DMS153 treated with DMSO at 0.1 percent for 48 hours (cell line): ENCODE measurements at regions not wholly inside any gene's neighbourhood (a gene's known extent, or its start where the extent isn't known, plus 50 kb on each side); places are given as distances from the start of the nearest gene placed in this dataset.
"Not testable (repeated sequence)": the region's sequence is repeated elsewhere in the genome, so short reads cannot be mapped to it uniquely, and the experiment has no call there.

Source experiments
- DNase-seq: peaks from one replicate; lab custom pipeline; 2025; ENCODE audit not compliant: unreplicated experiment; lab: John Stamatoyannopoulos, UW

DNA sequence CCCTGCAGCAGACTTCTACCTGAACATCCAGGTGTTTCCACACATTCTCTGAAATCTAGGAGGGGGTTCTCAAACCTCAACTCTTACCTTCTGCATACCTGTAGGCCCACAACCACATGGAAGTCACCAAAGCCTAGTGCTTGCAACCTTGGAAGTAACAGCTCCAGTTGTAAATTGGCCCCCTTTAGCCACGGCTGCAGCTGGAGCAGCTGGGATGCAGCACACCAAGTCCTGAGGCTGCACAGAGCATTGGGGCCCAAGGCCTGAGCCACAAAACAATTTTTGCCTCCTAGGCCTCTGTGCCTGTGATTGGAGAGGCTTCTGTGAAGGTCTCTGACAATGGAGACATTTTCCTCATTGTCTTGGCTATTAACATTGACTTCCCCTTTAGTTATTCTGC, 772.4 kb upstream of the INTU start:
- no peak for DNase-seq

DNA sequence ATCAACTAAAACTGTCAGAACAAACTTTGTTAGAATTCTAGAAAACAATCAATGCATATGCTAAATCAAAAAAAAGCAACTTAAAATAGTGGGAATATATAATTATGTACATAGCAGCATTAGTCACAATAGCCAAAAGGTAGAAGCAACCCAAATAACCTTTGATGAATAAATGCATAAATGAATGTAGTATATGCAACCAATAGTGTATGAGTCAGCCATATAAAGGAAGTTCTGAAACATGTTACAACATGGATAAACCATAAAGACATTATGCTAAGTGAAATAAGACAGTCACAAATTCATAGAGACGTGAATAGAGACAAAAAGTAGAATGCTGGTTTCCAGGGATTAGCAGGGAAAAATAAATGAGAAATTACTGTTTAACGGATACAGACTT, 762.8 kb upstream of the INTU start:
- no peak for DNase-seq

DNA sequence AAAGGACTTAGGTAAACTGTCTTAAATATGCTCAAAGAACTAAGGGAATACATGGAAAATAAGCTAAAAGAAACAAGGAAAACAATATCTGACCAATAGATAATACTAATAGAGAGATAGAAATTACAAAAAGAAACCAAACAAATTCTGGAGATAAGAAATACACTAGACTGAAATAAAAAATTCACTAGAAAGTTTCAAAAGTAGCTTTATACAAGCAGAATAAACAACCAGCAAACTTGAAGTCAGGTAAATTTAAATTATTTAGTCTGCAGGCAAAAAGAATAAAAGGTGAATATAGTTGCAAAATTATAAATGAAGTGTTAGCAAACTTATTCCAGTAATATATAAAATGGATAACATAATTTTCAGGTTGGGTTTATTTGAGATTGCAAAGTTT, 760.9 kb upstream of the INTU start:
- no peak for DNase-seq

DNA sequence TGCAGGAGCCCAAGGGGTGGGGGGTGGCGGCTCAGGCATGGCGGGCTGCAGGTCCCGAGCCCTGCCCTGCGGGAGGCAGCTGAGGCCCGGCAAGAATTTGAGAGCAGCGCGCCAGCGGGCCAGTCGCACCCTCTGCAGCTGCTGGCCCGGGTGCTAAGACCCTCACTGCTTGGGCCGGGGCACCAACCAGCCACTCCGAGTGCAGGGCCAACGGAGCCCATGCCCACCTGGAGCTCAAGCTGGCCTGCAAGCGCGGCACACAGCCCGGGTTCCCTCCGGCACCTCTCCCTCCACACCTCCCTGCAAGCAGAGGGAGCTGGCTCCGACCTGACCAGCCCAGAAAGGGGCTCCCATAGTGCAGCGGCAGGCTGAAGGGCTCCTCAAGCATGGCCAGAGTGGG, 758.2 kb upstream of the INTU start:
- DNase-seq, result no peak

DNA sequence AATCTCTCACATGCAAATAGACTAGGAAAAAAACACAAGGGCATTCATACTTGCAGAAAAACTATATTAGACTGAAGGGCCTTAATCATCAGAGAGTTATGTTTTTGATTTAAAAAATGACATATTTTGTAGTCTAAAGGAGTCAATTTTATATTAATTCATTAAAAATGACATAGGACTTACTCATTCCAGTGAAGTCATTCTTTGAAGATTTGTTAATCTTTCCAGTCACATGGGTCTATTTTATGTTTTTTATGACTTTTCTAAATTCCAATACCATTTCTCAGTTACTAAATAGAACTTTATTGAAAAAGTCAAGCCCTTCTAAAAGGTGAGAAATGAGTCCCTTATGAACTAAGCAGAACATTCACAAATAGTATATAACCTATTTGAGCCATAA, 743.8 kb upstream of the INTU start:
- DNase-seq, result no peak

DNA sequence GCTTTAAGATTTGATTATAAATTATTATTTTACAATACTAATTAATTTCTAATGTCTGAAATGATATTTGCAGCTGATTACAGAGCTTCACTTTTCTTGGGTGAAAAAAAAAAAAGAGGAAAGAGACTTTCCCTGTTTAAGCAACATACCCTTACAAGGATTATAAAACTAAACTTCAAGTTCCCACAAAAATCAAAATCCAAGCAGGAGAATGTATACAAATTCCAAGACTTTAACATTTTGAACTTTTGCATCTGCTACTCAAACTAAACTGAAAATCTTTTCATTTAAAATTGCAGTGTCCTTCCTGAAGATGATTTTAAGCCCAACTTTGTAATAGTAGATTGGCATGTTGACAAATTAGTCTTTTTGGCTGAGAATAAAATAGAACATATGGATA, 742.4 kb upstream of the INTU start:
- no peak for DNase-seq

DNA sequence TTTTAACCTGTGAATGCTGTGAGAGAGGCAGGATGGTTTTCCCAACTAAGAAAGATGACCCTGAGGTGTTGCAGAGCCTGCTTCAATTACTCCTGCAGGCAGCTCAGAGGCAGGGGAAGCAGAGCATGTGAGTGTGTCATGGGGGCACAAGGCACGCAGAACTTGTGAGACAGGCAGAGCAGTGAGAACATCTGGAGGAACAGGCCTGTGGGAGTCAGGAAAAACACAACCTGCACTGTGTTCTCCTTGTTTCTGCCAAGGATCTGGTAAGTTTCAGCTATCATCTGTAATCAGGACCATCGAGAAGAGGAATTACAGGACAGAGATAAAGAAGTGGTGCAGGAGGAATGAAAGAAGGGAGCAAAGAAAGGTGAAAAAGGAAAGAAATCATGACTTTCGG, 741.8 kb upstream of the INTU start:
- DNase-seq, result no peak

DNA sequence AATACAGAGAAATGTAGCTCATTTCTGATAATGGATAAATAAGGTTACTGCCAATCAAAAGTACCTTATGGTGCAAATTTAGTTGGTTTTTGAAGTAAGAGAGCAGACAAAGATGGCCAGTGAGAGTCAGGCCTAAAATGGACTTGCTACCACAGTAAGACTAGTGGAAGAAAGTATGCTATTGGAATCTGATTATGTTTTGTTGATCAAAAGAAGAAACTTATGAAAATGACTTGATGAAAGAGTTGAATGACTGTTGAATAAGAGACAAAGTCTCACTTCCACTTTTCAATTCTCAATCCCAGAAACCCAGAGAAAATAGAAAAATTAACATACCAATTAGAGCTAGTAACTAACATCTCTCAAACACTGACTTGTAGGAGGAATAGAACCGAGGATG, 737.8 kb upstream of the INTU start:
- no peak for DNase-seq

DNA sequence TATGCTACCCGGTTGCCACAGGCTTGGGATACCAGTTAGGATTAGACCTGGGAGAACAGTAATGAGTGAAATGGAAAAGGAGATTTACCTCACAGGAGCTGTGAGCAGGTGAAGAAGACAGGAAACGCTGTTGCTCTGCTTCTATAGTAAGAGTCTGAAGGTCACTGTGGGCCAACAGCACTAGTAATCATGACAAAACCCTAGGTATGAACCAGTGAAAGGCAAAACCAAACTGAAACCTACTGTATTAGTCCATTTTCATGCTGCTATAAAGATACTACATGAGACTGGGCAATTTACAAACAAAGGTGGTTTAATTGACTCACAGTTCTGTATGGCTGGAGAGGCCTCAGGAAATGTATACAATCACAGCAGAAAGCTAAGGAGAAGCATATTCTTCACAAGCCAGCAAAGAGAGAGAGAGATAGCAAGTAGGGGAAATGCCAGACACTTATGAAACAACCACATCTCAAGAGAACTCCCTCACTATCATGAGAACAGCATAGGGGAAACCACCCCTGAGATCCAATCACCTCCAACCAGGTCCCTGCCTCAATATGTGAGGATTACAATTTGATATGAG, 736.7 kb upstream of the INTU start:
- no peak for DNase-seq

DNA sequence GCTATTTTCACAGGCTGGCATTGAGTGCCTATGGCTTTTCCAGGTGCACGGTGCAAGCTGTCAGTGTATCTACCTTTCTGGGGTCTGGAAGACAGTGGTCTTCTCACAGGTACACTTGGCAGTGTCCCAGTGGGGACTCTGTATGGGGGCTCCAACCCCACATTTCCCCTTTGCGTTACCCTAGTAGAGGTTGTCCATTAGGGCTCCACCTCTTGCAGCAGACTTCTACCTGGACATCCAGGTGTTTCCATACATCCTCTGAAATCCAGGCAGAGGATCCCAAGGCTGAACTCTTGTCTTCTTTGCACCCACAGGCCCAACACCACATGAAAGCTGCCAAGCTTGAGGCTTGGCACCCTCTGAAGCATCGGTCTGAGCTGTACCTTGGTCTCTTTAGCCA, 735.7 kb upstream of the INTU start:
- DNase-seq, result no peak

DNA sequence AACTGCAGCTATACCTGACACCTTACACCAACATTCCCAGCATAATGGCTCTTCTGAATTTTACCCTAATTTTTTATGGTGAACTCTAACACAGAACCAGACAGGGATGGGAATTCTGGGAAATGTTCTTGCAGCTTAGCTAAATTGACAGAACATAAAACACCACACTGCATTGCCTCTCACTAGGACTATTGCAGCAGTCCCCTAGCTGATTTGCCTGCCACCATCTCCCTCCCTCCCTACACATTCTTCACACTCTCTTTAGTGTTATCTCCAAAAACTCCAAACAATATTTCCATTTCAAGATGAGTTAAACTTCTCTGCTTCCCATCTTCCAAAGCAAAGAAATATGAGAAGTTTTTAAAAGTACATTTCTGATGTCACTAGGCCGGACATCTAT, 733.9 kb upstream of the INTU start:
- DNase-seq, result no peak

DNA sequence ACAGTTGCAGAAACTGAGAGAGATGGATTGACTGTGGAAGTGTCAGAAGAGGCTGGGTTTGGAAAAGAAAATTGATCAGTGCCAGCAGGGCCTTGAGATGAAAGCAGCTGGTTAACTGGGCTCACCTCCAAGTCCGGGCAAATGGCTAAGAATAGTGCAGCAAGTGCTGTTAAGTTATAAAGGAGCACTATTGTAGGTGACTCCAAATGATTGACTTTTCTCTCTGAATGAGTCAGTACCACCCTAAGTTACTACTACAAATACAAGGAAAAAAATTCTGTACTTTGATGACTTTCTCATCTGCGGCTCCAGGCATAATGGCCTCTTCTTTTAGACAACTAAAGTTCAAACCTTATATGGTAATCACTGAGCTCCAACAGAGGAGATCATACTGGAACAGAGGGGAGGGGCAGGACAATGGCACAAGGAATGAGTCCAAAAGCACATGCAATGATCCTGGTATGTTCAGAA, 733.4 kb upstream of the INTU start:
- no peak for DNase-seq

DNA sequence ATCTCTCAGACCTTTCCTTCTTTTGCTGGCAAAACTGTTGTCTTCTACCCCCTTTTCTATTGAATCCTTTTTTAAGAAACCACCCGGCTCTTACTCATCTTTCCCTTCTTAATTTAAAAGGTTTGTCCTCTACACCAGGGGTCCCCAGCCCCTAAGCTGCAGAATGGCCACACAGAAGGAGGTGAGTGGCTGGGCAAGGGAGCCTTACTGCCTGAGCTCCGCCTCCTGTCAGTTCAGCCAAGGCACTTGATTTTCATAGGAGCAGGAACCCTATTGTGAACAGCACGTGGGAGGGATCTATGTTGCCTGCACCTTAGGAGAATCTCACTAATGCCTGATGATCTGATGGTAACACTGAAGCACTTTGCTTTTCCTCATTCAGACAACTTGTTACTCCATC, 726.3 kb upstream of the INTU start:
- no peak for DNase-seq

DNA sequence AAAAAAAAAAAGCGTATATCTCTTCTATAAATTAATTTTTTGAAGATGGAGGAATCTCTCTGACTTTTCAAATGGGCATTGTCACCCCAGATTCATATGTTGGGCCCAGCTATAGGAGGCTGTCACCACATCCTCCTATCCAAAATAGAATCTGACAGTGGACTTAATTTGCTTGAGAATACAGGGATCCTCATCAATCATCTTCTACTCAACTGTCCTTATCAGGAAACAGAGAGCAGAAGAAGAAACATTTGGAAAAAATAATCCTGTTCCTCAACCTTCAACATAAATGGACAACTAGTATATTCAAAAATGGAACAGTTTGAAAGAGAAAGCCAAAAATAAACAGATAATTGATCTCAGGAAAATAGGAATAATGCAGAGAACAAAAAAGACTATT, 725.4 kb upstream of the INTU start:
- DNase-seq, result no peak

DNA sequence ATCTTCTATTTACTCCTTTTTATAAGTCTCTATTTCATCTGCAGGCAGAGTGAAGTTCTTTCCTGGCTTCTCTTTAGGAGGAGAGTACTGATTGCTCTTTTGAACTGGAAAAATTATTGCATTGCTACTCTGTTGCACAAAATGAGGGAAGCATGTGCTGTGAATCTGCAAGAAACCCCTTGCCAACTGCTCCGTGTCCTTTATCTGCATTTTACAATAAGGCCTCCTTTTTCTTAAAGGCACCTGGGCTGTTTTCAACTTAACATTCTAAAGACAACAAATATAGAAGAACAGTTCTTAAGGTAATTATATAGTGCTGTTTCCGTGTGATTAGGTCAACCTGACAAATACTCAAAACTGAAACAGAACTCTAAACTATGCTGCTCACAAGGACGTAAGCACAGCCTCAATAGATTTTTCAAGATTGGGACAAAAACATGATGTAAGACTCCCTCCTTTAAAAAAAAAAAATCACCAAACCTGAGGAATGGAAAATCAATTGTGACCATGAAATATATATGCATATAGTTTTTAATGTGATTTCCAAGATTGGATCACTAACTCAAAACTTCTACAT, 716.6 kb upstream of the INTU start:
- no peak for DNase-seq

DNA sequence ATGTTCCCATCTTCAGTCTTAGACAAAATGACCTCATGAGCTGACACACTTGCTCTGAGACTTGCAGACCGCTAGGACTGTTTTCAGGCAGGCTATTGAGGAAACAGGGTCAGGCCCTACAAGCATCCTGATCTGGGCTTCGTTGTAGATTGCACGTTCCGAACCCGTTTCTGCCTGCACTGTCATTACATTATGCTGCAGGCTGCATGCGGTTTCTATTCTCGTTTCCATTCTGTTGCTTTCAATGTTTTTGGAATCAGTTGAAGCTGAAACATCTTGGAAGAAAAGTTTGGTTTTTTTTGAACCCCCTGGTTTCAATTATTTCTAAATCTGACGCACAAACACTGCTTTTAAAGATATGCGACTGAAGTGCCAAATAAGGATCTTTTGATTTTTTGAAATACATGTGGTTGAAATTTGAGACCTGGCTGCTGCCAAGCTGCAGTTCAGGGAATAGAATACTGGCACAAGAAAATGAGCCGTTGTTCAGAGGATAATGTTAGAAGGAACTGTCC, 716.1 kb upstream of the INTU start:
- DNase-seq, result no peak

DNA sequence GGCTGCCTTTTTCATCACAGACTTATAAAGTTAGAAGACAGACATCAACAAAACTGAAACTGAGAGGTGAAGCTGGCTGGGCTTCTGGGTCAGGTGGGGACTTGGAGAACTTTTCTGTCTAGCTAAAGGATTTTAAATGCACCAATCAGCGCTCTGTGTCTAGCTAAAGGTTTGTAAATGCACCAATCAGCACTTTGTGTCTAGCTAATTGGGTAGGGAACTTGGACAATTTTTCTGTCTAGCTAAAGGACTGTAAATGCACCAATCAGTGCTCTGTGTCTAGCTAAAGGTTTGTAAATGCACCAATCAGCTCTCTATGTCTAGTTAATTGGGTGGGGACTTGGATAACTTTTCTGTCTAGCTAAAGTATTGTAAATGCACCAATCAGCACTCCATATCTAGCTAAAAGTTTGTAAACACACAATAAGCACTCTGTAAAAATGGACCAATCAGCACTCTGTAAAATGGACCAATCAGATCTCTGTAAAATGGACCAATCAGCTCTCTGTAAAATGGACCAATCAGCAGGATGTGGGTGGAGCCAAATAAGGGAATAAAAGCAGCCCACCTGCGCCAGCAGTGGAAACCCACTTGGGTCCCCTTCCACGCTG, 710.3 kb upstream of the INTU start:
- not testable (repeated sequence) for DNase-seq

DNA sequence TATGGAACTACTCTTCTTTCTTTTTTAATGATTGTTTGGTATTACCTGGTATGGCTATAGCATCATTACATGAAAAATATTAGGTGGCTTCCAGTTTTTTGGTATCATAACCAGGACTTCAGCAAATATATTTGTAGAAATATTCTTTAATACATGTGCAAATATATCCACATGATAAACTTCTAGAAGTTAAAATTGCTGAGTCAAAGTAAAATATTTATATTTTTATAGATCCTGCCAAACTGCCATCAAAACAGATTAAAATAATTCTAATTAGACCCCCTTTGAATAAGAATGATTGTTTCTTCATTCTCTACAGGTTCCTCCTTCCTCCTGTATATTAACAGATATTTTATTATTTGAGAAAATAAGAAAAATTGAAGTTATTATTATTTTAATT, 708.5 kb upstream of the INTU start:
- no peak for DNase-seq

DNA sequence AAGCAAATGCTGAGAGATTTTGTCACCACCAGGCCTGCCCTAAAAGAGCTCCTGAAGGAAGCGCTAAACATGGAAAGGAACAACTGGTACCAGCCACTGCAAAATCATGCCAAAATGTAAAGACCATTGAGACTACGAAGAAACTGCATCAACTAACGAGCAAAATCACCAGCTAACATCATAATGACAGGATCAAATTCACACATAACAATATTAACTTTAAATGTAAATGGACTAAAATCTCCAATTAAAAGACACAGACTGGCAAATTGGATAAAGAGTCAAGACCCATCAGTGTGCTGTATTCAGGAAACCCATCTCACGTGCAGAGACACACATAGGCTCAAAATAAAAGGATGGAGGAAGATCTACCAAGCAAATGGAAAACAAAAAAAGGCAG, 702.7 kb upstream of the INTU start:
- not testable (repeated sequence) for DNase-seq

DNA sequence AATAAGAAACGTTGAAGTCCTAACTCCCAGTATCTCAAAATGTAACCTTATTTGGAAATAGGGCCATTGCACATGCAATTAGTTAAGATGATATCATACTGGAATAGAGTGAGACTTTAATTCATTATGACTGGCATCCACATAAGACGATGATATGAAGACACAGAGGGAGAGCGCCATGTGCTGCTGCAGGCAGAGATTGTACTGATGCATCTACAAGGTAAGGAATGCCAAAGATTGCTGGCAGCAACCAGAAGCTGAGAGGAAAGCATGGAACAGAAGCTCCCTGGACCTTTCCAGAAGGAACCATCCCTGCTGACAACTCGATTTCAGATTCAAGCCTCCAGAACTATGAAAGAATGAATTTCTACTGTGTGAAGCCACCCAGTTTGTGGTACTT, 697.0 kb upstream of the INTU start:
- DNase-seq, result no peak

DNA sequence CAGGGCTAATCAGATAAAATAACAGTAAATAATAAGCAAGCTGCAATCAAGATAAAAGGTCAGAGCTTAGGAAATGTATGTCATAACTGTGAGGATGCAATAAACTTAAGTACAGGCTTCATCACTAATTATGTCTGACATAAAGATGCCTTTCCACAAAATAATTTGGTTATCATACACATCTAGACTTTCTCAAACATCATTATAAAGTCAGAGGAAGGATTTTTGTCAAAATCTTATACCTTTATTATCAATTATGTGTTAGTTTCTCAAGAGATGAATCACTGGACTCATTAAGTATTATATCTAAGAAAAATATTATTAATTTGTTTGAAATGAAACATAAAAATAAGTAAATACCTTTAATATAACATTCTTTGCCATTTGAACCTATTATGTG, 695.4 kb upstream of the INTU start:
- no peak for DNase-seq

DNA sequence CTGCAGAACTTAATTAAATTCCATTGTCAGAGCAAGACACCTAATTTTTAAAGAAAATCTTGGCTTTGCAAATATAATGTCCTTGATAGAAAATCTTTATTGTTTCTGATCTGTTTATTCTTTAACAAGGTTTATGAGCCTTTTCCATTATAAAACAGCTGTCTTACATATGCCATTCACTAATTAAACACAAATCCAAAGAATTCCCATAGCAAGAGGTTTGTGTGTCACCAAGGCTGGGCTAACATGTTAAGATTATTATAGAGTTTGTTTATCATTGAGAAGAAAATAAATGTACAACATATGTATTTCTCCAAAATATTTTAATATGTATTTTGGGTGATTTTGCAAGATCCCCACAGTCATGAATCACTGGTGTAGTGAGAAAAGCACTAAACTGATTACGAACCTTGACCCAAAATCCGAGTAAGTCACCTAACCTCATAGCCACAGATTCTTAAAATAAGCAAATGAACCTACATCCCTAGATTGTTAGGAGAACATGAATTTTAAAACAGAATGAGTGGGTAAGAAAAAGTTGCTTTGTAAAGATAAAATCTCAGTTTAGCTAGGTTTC, 694.8 kb upstream of the INTU start:
- DNase-seq, result no peak
